PC-9 (cell line): ENCODE measurements at regions not wholly inside any gene's neighbourhood (a gene's known extent, or its start where the extent isn't known, plus 50 kb on each side); places are given as distances from the start of the nearest gene placed in this dataset.

Experiments used
- CTCF ChIP-seq: fragments of 200-600 bp; sonication (generic); conservative IDR thresholded peaks from 2 replicates; pipeline ENCODE4 v1.6.1; 2017; ENCODE audit warnings: mixed run types, antibody characterized with exemption, mild to moderate bottlenecking, moderate library complexity
- EZH2 ChIP-seq: fragments of 200-600 bp; sonication (generic); IDR thresholded peaks from 2 replicates; pipeline ENCODE4 v1.8.0; 2017; ENCODE audit warnings: antibody characterized with exemption, low read depth

GRCh38 chr5:126129431-126129830, 293.8 kb upstream of the GRAMD2B start:
- TF ChIP-seq CTCF (no peak), EZH2 (no peak)
